ENCODE measurements at regions not wholly inside any gene's neighbourhood (a gene's known extent, or its start where the extent isn't known, plus 50 kb on each side); places are given as distances from the start of the nearest gene placed in this dataset.

GRCh38 chr9:78127279-78128225 lies 95.9 kb upstream of the GNAQ start:
- TF ChIP-seq CTCF (IDR thresholded peaks at IDR 0.05) (no peak), POLR2A (IDR thresholded peaks at IDR 0.05) (no peak)

All from lower leg skin (tissue), 3 donors.